ENCODE measurements at regions not wholly inside any gene's neighbourhood (a gene's known extent, or its start where the extent isn't known, plus 50 kb on each side); places are given as distances from the start of the nearest gene placed in this dataset.
A peak's percentile ranks its signal among the peaks of the same experiment; 100 is the strongest.
"Not testable (repeated sequence)": the region's sequence is repeated elsewhere in the genome, so short reads cannot be mapped to it uniquely, and the experiment has no call there.

DNA sequence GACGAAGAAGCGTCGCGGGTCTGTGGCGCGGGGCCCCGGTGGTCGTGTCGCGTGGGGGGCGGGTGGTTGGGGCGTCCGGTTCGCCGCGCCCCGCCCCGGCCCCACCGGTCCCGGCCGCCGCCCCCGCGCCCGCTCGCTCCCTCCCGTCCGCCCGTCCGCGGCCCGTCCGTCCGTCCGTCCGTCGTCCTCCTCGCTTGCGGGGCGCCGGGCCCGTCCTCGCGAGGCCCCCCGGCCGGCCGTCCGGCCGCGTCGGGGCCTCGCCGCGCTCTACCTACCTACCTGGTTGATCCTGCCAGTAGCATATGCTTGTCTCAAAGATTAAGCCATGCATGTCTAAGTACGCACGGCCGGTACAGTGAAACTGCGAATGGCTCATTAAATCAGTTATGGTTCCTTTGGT is 1533.5 kb upstream of the TPTE start:
- DNase-seq = not testable (repeated sequence)

GRCh38 chr21:8988696-8989095 is 1532.7 kb upstream of the TPTE start:
- DNase-seq = no peak

- DNase-seq = no peak
Observed at GRCh38 chr21:8989261-8989711, 1532.1 kb upstream of the TPTE start.

DNA sequence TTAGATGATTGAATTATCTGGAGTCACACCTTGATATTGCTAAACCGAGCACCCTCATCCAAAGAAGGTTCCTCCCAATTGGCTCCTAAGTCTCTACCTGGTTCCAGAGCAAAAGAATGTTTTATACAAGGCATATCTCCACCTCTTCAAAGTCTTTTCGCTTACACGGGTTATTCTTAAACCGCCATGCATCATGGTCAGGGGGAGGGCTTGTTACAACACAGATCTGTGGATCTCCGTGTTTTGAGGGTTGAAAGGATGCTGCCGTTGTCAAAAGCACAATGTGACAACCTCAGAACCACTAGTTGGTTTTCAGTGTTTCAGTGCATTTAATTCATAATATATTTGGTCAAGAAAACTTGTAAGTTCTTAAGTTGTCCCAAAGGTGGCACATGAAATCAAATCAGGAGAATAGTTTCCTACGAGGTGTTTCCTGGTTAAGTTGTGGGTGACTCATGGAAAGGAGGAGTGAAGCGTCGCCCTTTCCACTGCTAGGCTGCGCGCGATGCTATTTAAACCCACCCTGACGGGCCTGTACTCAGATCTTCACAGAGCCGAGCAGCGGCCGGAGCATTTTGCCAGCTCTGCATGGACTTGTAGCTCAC is 1531.6 kb upstream of the TPTE start:
- DNase-seq = peak; percentile 35

- DNase-seq = no peak
Observed at GRCh38 chr21:8990326-8991087, 1530.9 kb upstream of the TPTE start.

DNA sequence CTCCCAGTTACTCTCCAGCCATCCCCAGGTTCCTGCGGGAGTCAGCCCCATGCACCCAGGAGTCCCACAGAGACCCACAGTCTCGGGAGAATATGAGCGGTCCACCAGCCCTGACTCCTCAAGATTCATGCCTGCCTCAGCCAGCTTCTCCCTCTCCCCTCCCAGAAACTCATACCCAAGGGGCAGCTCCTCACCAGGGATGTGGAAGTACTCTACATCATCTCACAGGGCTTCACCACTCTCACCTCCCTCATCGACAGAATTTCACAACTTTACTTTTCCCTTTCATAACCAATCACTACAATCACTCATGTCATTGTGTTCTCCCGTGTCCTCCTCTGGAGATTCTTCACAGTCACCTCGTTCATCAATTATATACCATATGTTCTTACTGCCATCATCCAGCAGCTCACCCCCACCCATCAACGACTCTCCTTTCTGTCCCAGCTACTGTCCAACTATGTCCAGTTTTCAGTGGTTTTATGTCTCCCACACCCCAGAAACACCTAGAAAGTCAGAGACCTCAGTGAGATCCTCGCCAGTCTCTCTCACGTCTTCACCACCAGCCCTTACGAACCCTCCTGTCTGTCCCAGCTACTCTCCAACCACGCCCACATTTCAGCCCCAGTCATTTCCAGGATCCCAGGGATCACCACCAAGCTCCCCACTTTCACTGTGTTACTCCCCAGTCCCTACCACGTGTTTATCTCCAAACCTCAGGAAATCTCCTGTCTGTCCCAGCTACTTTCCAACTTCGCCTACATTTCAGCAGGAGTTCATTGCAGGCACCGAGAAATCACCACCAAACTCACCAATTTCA is 1530.1 kb upstream of the TPTE start:
- peak; percentile 34 for DNase-seq

GRCh38 chr21:8991968-8992621 is 1529.3 kb upstream of the TPTE start:
- no peak for DNase-seq

GRCh38 chr21:8992731-8993174 is 1528.6 kb upstream of the TPTE start:
- DNase-seq = peak; percentile 40

DNA sequence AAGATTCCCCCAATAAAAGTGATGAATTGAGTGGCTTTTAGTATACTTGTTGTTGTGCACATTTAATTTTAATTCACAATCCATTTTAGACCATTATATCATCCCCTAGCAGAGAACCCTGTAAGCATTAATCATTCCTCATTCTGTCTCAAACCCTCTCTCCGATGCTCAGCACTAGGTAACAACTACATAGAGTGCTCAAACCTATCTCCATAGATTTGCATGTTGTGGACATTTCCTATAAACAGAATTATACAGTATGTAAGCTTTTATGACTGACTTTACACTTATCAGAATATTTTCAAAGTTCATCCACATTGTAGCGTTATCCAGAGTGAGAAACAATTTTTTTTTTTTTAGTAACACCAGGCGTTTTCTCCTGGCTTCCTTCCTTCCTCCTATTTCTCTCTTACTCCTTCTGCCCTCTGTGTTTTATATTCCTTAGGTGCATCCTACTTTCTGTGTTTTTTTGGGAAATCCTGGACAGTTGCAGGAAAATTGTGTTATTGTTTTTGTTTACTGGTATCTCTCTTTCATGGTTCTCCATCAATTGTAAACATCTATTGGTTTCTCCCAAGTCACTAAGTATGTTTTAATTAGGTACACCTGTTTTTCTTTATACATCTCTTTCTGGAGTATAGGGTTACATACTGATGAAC is 1528.0 kb upstream of the TPTE start:
- DNase-seq = no peak

- no peak for DNase-seq
Observed at GRCh38 chr21:8993943-8994639, 1527.3 kb upstream of the TPTE start.

DNA sequence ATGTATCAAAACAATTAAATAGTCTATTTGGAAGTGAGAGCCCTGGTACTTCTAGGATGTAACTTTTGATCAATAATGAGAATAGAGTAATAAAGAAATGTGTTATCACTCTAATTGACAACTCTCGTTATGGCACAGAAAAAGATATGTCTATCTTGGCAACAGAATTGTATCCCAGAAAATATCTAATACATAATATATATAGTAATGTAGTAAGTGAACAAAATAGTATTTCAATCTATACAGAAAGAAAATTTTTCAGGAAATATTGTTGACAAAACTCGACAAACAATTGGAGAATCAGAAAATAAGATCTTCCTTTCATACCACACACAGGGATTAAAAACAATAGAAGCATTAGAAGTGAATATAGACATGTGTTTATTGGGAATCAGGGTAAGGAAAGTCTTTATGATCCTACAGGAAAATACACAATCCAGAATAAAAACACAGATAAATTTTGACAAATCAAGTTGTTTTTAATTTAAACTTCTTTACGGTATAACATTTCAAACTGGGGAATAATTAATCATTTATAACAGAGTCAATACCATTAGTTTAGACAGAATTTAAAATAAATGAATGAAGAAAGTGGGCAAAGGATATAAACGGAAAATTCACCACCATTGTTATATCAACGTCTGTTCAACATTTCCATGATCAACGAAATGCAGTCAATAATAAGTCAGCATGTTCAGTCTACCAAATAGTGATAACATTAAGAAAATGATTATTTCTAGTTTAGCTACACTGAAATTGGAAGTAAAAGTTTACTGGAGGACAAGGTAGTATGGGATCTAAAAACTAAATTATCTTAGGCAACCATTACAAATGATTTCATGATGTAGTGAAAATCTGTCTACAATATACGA is 1526.5 kb upstream of the TPTE start:
- DNase-seq = no peak

DNA sequence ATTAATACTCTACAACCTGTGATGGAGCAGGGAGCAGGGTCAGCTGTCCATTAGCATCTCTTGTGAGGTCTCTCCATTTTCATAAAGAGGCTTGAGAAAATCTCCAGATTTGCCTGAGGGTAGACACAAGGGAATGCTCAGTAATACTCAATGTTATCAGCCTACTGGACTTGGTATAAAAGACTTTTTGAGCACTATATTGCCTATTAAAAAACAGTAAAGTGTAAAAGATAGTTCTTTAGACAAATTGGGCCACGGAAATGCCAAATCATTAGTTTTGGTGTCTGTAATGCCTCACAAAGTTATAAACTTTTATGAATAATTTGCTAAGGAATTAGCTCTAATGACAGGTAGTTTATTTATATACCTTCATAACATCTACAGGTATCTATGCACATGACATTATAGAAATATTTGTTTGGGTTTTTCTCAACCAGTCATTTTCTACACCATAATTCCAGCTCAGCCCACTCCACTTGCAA is 1524.9 kb upstream of the TPTE start:
- not testable (repeated sequence) for DNase-seq

- no peak for DNase-seq
Observed at GRCh38 chr21:8997011-8997440, 1524.4 kb upstream of the TPTE start.

DNA sequence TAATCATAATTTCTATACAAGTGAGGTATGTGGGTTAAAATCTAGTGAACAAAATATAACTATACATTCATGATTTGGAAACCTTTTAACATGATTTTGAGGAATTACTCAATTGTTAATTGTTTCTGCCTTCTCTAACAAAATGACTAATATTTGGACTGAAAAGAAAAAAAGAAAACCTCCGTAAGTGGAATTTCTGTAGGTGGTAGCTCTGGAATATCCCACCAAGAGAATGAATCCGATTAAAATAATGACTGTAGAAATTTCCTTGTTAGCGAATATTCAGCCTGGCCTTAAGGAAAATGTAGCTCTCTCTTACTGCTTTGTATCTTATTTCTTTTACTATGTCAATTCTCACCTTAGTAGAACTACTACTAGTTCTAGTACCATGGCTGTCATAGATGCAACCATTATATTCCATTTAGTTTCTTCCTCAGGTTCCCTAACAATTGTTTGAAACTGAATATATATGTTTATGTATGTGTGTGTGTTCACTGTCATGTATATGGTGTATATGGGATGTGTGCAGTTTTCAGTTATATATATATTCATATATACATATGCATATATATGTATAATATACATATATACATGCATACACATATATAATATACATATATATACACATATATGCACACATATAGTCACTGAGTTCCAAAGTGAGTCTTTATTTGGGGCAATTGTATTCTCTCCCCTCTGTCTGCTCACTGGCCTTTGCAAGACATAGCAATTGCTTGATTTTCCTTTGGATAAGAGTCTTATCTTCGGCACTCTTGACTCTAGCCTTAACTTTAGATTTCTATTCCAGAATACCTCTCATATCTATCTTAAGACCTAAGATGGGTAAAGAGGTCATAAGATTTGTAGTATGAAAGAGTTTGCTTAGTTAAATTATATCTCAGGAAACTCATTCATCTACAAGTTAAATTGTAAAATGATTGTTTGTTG is 1523.7 kb upstream of the TPTE start:
- DNase-seq = not testable (repeated sequence)

DNA sequence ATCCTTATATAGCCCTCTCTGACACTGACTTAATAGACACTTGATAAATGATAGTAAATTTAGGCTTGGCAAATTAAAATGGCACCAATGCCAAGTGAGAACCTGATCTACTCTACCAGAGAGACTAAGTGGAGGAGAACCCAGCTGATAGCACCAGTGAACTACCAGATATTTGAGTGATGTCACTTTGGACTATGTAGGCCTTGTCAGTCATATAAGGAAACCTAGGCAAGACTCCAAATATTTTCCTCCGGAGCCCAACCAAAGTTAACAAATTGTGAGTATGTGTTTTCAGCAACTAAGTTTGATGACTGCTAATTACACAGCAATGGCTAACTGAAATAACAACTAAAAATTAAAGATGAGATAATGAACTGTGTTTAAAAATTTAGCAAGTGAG is 1522.9 kb upstream of the TPTE start:
- not testable (repeated sequence) for DNase-seq

DNA sequence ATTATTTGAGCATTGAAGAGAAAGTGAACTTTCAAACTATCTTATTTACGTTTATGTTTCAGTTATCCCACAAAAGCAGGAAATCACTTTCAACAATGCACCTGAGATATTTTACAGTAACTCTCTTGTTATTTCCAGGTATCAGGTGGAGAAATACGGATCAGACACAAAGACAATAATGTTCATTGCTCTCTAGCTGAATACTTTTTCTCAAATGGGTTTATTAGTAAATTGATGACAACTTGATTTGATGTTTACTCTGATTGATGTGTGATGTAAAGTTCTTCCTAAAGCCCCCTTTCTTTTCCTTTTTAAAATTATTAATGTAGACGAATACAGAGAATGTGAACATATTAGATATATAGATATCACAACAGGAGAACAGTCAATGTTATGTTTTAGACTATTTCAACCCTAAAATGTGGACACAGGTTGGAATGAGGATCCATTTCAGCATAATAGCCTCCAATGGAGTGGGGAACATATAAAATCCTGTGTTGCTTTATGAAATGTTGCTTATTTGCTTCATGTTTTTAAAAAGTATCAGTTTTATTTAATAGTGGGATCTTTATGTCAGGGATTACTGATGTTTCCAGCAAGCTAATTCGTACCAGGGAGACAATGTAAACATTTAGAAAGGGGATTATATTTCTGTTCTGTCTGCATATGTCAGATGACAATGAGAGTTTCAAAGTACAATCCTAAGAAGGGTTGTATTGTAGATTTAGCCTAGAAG is 1522.3 kb upstream of the TPTE start:
- no peak for DNase-seq

- not testable (repeated sequence) for DNase-seq
Observed at GRCh38 chr21:9000132-9000531, 1521.3 kb upstream of the TPTE start.

DNA sequence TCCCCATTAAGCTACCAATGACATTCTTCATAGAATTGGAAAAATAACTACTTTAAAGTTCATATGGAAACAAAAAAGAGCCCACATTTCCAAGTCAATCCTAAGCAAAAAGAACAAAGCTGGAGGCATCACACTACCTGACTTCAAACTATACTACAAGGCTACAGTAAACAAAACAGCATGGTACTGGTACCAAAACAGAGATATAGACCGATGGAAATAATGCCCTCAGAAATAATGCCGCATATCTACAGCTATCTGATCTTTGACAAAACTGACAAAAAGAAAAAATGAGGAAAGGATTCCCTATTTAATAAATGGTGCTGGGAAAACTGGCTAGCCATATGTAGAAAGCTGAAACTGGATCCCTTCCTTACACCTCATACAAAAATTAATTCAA is 1520.7 kb upstream of the TPTE start:
- not testable (repeated sequence) for DNase-seq
